ENCODE measurements at regions not wholly inside any gene's neighbourhood (a gene's known extent, or its start where the extent isn't known, plus 50 kb on each side); places are given as distances from the start of the nearest gene placed in this dataset.

- no peak for TF ChIP-seq CTCF (IDR thresholded peaks at IDR 0.05)
- TF ChIP-seq POLR2A (IDR thresholded peaks at IDR 0.05), result no peak
Measured at GRCh38 chr19:5217171-5217570, 123.4 kb downstream of the PTPRS start.

Data from right lobe of liver (tissue), 4 donors.